Neural cell (in vitro differentiated cells): ENCODE measurements at regions not wholly inside any gene's neighbourhood (a gene's known extent, or its start where the extent isn't known, plus 50 kb on each side); places are given as distances from the start of the nearest gene placed in this dataset.
"Not testable (repeated sequence)": the region's sequence is repeated elsewhere in the genome, so short reads cannot be mapped to it uniquely, and the experiment has no call there.

ENCODE experiments used
- H2AFZ ChIP-seq: fragments of 200-600, 300-800 bp; sonication (generic), shearing (Covaris generic); 2 replicates; pipeline ENCODE4 v1.6.0; 2014; ENCODE audit warnings: low read depth, mild to moderate bottlenecking, antibody characterized with exemption, low read length, moderate library complexity
- H3F3A ChIP-seq: fragments of 200-600 bp; shearing (Covaris generic); 2 replicates; pipeline ENCODE4 v1.6.1; 2016; ENCODE audit warnings: mild to moderate bottlenecking, moderate library complexity, mixed read lengths, antibody characterized with exemption, low read length; ENCODE audit not compliant: insufficient read depth, poor library complexity, severe bottlenecking
- H3K27ac ChIP-seq: fragments of 200-600, 300-800 bp; sonication (generic), shearing (Covaris generic); 2 replicates; pipeline ENCODE4 v1.5.1; 2014; ENCODE audit warnings: mild to moderate bottlenecking, low read length, moderate library complexity
- H3K27me3 ChIP-seq: fragments of 300-800, 200-600 bp; sonication (generic), shearing (Covaris generic); 2 replicates; pipeline ENCODE4 v1.6.0; 2014; ENCODE audit warnings: mild to moderate bottlenecking, low read depth, low read length, moderate library complexity; ENCODE audit not compliant: insufficient read depth
- H3K36me3 ChIP-seq: fragments of 300-800, 200-600 bp; sonication (generic), shearing (Covaris generic); 2 replicates; pipeline ENCODE4 v1.5.1; 2014; ENCODE audit warnings: mild to moderate bottlenecking, antibody characterized with exemption, low read length, moderate library complexity; ENCODE audit not compliant: insufficient read depth
- H3K4me2 ChIP-seq: fragments of 300-800, 200-600 bp; sonication (generic), shearing (Covaris generic); 2 replicates; pipeline ENCODE4 v1.6.0; 2014; ENCODE audit warnings: mild to moderate bottlenecking, low read length
- H3K4me3 ChIP-seq: fragments of 300-800, 200-600 bp; sonication (generic), shearing (Covaris generic); 2 replicates; pipeline ENCODE4 v1.5.1; 2014; ENCODE audit warnings: mild to moderate bottlenecking, low read length, moderate library complexity
- H3K79me2 ChIP-seq: fragments of 200-600 bp; shearing (Covaris generic); replicated peaks from 2 replicates; pipeline ENCODE4 v1.6.0; 2014; ENCODE audit warnings: mild to moderate bottlenecking, low read length, moderate library complexity; ENCODE audit not compliant: insufficient read depth
- H3K9ac ChIP-seq: fragments of 300-800, 200-600 bp; sonication (generic), shearing (Covaris generic); 2 replicates; pipeline ENCODE4 v1.6.1; 2016; ENCODE audit warnings: mild to moderate bottlenecking, low read length, mixed read lengths
- H3K9me2 ChIP-seq: fragments of 200-600 bp; shearing (Covaris generic); 2 replicates; pipeline ENCODE4 v1.6.1; 2016; ENCODE audit warnings: mild to moderate bottlenecking, low read length, mixed read lengths; ENCODE audit not compliant: insufficient read depth
- H3K9me3 ChIP-seq: fragments of 200-600, 300-800 bp; sonication (generic), shearing (Covaris generic); 2 replicates; pipeline ENCODE4 v1.6.1; 2016; ENCODE audit warnings: mild to moderate bottlenecking, mixed run types, low read length, moderate library complexity, mixed read lengths
- H4K20me1 ChIP-seq: fragments of 200-600 bp; shearing (Covaris generic); 2 replicates; pipeline ENCODE4 v1.6.1; 2016; ENCODE audit warnings: mild to moderate bottlenecking, mixed run types; ENCODE audit not compliant: insufficient read depth
- CTCF ChIP-seq: fragments of 450-650 bp; IDR thresholded peaks from 2 replicates; pipeline ENCODE4 v1.5.1; 2014; ENCODE audit warnings: antibody characterized with exemption, mild to moderate bottlenecking, moderate library complexity; ENCODE audit not compliant: poor library complexity, severe bottlenecking
- EP300 ChIP-seq: fragments of 450-650 bp; conservative IDR thresholded peaks from 2 replicates; pipeline ENCODE4 v1.6.1; 2014; ENCODE audit warnings: antibody characterized with exemption, mild to moderate bottlenecking, moderate library complexity; ENCODE audit not compliant: poor library complexity, severe bottlenecking
- EZH2 ChIP-seq: fragments of 200-600, 300-800 bp; shearing (Covaris generic), sonication (generic); IDR thresholded peaks from 2 replicates; pipeline ENCODE4 v1.6.1; 2014; ENCODE audit warnings: antibody characterized with exemption, low read length, borderline replicate concordance, mild to moderate bottlenecking; ENCODE audit not compliant: insufficient read depth, poor library complexity, severe bottlenecking
- MXI1 ChIP-seq: fragments of 450-650 bp; conservative IDR thresholded peaks from 2 replicates; pipeline ENCODE4 v1.6.1; 2014; ENCODE audit warnings: antibody characterized with exemption, mild to moderate bottlenecking; ENCODE audit not compliant: poor library complexity, severe bottlenecking
- POLR2AphosphoS5 ChIP-seq: IDR thresholded peaks from 2 replicates; pipeline ENCODE4 v1.6.1; 2012
- RAD21 ChIP-seq: fragments of 450-650 bp; conservative IDR thresholded peaks from 2 replicates; pipeline ENCODE4 v1.6.1; 2014; ENCODE audit warnings: antibody characterized with exemption, mild to moderate bottlenecking, moderate library complexity
- SMC3 ChIP-seq: fragments of 450-650 bp; conservative IDR thresholded peaks from 2 replicates; pipeline ENCODE4 v1.6.1; 2014; ENCODE audit warnings: antibody characterized with exemption, mild to moderate bottlenecking, moderate library complexity; ENCODE audit not compliant: poor library complexity
- TAF1 ChIP-seq: IDR thresholded peaks from 2 replicates; pipeline ENCODE4 v1.6.1; 2012; ENCODE audit warnings: low read depth

GRCh38 chr6:68182386-68182785, 452.7 kb upstream of the ADGRB3 start:
- TF ChIP-seq POLR2AphosphoS5, result no peak
- no peak for TF ChIP-seq EZH2
- Histone ChIP-seq H2AFZ (no peak overlapping the region), H3F3A (no peaks in the 10 kb centered on the region), H3K9ac (no peak overlapping the region), H3K27me3 (no peaks in the 10 kb centered on the region), H4K20me1 (no peaks in the 10 kb centered on the region), H3K9me2 (no peaks in the 10 kb centered on the region), H3K9me3 (no peaks in the 10 kb centered on the region), H3K79me2 (no peaks in the 10 kb centered on the region), H3K36me3 (no peaks in the 10 kb centered on the region), H3K4me3 (no peak overlapping the region), H3K4me2 (no peak overlapping the region), H3K27ac (no peak overlapping the region)

GRCh38 chr6:68181027-68181426, 454.1 kb upstream of the ADGRB3 start:
- H3K4me2 ChIP-seq, H3F3A ChIP-seq, H3K4me3 ChIP-seq, H3K9me2 ChIP-seq, H3K27ac ChIP-seq, H3K9ac ChIP-seq, H3K9me3 ChIP-seq, H3K36me3 ChIP-seq, H2AFZ ChIP-seq, H3K79me2 ChIP-seq, H4K20me1 ChIP-seq, H3K27me3 ChIP-seq: not testable (repeated sequence)

GRCh38 chr6:68173616-68174015, 461.5 kb upstream of the ADGRB3 start:
- Histone ChIP-seq H3K4me3 (no peak overlapping the region), H3K4me2 (no peak overlapping the region), H3F3A (no peaks in the 10 kb centered on the region), H3K9ac (no peak overlapping the region), H3K79me2 (no peaks in the 10 kb centered on the region), H4K20me1 (no peaks in the 10 kb centered on the region), H3K36me3 (no peaks in the 10 kb centered on the region), H3K27me3 (no peaks in the 10 kb centered on the region), H2AFZ (no peak overlapping the region), H3K9me2 (no peaks in the 10 kb centered on the region), H3K9me3 (no peaks in the 10 kb centered on the region), H3K27ac (no peak overlapping the region)
- TF ChIP-seq POLR2AphosphoS5 (no peak), RAD21 (no peak), CTCF (no peak), SMC3 (no peak)

GRCh38 chr6:68169922-68170321, 465.2 kb upstream of the ADGRB3 start:
- Histone ChIP-seq H3K9ac (no peak overlapping the region), H3F3A (no peaks in the 10 kb centered on the region), H3K27me3 (no peaks in the 10 kb centered on the region), H3K9me3 (no peaks in the 10 kb centered on the region), H3K4me3 (no peak overlapping the region), H2AFZ (no peak overlapping the region), H3K9me2 (no peaks in the 10 kb centered on the region), H3K36me3 (no peaks in the 10 kb centered on the region), H3K79me2 (no peaks in the 10 kb centered on the region), H3K27ac (no peak overlapping the region), H4K20me1 (no peaks in the 10 kb centered on the region), H3K4me2 (no peak overlapping the region)
- TF ChIP-seq SMC3, result no peak
- TF ChIP-seq TAF1, result no peak
- no peak for TF ChIP-seq MXI1
- TF ChIP-seq POLR2AphosphoS5, result no peak
- no peak for TF ChIP-seq RAD21
- TF ChIP-seq CTCF, result no peak
- no peak for TF ChIP-seq EP300
